Ovary (tissue), 7 donors: ENCODE measurements at regions not wholly inside any gene's neighbourhood (a gene's known extent, or its start where the extent isn't known, plus 50 kb on each side); places are given as distances from the start of the nearest gene placed in this dataset.

Experiments
- DNase-seq, 5 donors: peaks; one replicate each; pipeline ENCODE4 v3.0.0-alpha.2; 2019 to 2020
- H3K27ac ChIP-seq, 2 donors: fragments of 200-600 bp; one replicate each; pipeline versions ENCODE4 v1.5.1 to v1.8.0; 2019 to 2022
- H3K27me3 ChIP-seq: fragments of 200-600 bp; one replicate; pipeline ENCODE4 v1.8.0; 2022
- H3K36me3 ChIP-seq: fragments of 200-600 bp; sonication (generic); one replicate; pipeline ENCODE4 v1.5.1; 2019
- H3K4me1 ChIP-seq: one replicate; pipeline ENCODE4 v1.8.1; 2013; ENCODE audit warnings: mild to moderate bottlenecking, moderate library complexity; ENCODE audit not compliant: insufficient read depth
- H3K4me3 ChIP-seq: fragments of 200-600 bp; sonication (generic); one replicate; pipeline ENCODE4 v1.5.1; 2017
- H3K9me3 ChIP-seq, 2 donors: fragments of 200-600 bp in 1 of 2; sonication (generic) in 1 of 2; one replicate each; pipeline versions ENCODE4 v1.5.1 to v1.8.1; 2013 to 2019; ENCODE audit warnings: mild to moderate bottlenecking in 1 of 2, moderate library complexity in 1 of 2
- EP300 ChIP-seq: sonication (generic); formaldehyde crosslinking; IDR thresholded peaks from one replicate; pipeline ENCODE4 v1.6.1; 2017; ENCODE audit warnings: antibody characterized with exemption
- POLR2A ChIP-seq: fragments of 450-650 bp; IDR thresholded peaks from one replicate; pipeline ENCODE4 v1.6.1; 2017; ENCODE audit warnings: antibody characterized with exemption, mild to moderate bottlenecking, moderate library complexity
- WGBS, 3 donors: extraction: QIAGEN DNeasy Blood & Tissue Kit in 1 of 3; methylation state at CpG; one replicate each; pipeline versions ENCODE4 v1.1.5 to v1.1.7; 2013 to 2017; 5-methylcytosine and 5-hydroxymethylcytosine counted together
- intact Hi-C, 4 donors: fragments of 100-400 bp; cut with DNase I; formaldehyde crosslinking; loops; one replicate each; pipeline versions ENCODE4 v1.11.0 to v1.15.1; 2022 to 2023
- TF ChIP-seq, protein P1 (sequence below), 3 donors: fragments of 450-650 bp in 2 of 3; fragments of 200-600 bp in 1 of 3; IDR thresholded peaks; one replicate each; pipeline versions ENCODE4 v1.5.1 to v1.8.0; 2016 to 2022; ENCODE audit warnings: antibody characterized with exemption in 3 of 3, mild to moderate bottlenecking in 1 of 3
- donor health status: DM: no; HTN: no; CAD: no; lungs with moderate emphysema.
- donor health status: DM: no; HTN: no; CAD: no.
- donor health status: Bipolar disorder and iron deficiency.
- donor health status: DM: no; HTN: no; CAD: no.
- donor health status: DM: yes; HTN: yes; CAD: no.

GRCh38 chr3:70752051-70752450 is 439.6 kb upstream of the MDFIC2 start:
- TF ChIP-seq POLR2A = no peak
- no peak for TF ChIP-seq EP300
- TF ChIP-seq, protein P1, sequence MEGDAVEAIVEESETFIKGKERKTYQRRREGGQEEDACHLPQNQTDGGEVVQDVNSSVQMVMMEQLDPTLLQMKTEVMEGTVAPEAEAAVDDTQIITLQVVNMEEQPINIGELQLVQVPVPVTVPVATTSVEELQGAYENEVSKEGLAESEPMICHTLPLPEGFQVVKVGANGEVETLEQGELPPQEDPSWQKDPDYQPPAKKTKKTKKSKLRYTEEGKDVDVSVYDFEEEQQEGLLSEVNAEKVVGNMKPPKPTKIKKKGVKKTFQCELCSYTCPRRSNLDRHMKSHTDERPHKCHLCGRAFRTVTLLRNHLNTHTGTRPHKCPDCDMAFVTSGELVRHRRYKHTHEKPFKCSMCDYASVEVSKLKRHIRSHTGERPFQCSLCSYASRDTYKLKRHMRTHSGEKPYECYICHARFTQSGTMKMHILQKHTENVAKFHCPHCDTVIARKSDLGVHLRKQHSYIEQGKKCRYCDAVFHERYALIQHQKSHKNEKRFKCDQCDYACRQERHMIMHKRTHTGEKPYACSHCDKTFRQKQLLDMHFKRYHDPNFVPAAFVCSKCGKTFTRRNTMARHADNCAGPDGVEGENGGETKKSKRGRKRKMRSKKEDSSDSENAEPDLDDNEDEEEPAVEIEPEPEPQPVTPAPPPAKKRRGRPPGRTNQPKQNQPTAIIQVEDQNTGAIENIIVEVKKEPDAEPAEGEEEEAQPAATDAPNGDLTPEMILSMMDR (IDR thresholded peaks at IDR 0.05) = no peak
- H3K36me3 ChIP-seq = no peaks in the 10 kb centered on the region
- intact Hi-C loops = no loop called here
- H3K27me3 ChIP-seq = no peaks in the 10 kb centered on the region
- WGBS, 3 donors = 95 to 98% (median 97%) methylated on average over 5 of the region's 5 CpGs
- no peak for DNase-seq
- H3K9me3 ChIP-seq = no peaks in the 10 kb centered on the region
- H3K27ac ChIP-seq = no peak overlapping the region
- no peak overlapping the region for H3K4me3 ChIP-seq
- no peaks in the 10 kb centered on the region for H3K4me1 ChIP-seq

GRCh38 chr3:70749122-70749521 is 436.7 kb upstream of the MDFIC2 start:
- Histone ChIP-seq H3K27me3 (no peaks in the 10 kb centered on the region), H3K4me3 (no peak overlapping the region), H3K27ac (no peak overlapping the region), H3K4me1 (no peaks in the 10 kb centered on the region), H3K9me3 (no peaks in the 10 kb centered on the region), H3K36me3 (no peaks in the 10 kb centered on the region)
- TF ChIP-seq POLR2A (no peak), EP300 (no peak)
- TF ChIP-seq, protein P1 (IDR thresholded peaks at IDR 0.05) = no peak
- intact Hi-C loops = no loop called here
- 46 to 62% (median 47%) methylated on average over 4 of the region's 4 CpGs for WGBS, 3 donors
- DNase-seq = no peak

DNA sequence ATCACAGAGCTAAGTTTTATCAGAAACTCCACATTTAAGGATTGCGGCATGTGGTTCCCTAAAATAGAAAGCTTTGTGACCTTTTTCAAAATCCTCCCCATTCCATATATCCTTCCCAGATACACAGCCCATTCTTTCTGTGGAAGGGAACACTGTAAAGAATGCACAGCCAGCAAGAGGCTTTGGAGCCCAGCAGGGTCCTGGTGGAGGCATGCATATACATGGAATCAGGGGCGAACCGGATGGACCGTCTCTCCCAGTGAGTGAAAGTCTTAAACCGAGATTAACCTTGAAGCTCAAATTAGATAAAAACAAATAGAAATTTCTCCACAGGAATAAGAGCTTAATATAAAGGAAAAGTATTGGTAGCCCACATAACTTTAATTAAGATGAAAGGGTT is 436.2 kb upstream of the MDFIC2 start:
- intact Hi-C loops = no loop called here
- TF ChIP-seq POLR2A (no peak), EP300 (no peak)
- TF ChIP-seq, protein P1 (IDR thresholded peaks at IDR 0.05) = no peak
- Histone ChIP-seq H3K27ac (no peak overlapping the region), H3K4me1 (no peaks in the 10 kb centered on the region), H3K36me3 (no peaks in the 10 kb centered on the region), H3K9me3 (no peaks in the 10 kb centered on the region), H3K27me3 (no peaks in the 10 kb centered on the region), H3K4me3 (no peak overlapping the region)
- DNase-seq = no peak
- 89 to 95% (median 92%) methylated on average over 5 of the region's 5 CpGs for WGBS, 3 donors

DNA sequence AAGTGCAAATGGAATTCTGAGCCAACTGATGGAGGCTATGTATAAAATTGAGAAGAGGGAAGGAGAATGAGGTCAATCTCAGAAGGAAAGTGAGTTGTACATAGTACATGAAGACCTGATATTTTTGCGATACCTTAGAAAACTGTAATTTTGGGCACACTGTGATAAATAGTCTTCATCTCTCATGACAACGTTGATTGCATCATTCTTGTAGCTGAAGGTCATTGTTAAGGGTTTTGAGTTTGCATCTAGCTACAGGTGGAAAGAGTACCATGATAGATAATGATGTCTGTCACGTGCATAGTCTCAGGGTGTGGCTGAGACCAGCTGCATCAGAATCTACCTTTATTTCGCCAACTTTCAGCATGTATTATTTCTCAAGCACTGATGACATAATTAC is 435.4 kb upstream of the MDFIC2 start:
- Histone ChIP-seq H3K27me3 (no peaks in the 10 kb centered on the region), H3K4me1 (no peaks in the 10 kb centered on the region), H3K9me3 (no peaks in the 10 kb centered on the region), H3K36me3 (no peaks in the 10 kb centered on the region), H3K4me3 (no peak overlapping the region), H3K27ac (no peak overlapping the region)
- TF ChIP-seq, protein P1 (IDR thresholded peaks at IDR 0.05) = no peak
- no peak for TF ChIP-seq POLR2A
- TF ChIP-seq EP300 = no peak
- 72 to 73% (median 72%) methylated on average over 4 of the region's 4 CpGs for WGBS, 3 donors
- no peak for DNase-seq
- intact Hi-C loops = no loop called here

DNA sequence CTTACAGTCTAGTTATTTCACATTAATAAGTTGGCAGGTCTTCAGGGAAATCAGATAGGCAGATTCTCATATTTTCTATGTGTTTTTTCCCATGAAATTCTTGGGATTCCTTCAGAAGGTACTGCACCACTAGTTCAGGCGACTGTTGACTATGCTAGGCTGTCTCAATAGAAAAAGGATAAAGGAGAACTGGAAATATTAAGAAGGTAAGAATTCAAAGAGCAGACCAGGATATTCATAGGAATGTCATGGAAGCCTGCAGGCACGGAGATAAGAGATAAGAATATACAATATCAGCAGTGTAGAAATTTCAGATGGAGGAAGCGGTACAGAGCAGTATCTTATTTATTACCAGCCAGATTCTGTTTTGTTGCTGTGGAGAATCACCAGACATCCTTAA is 432.1 kb upstream of the MDFIC2 start:
- intact Hi-C loops = no loop called here

More for the DNA sequence above, 432.1 kb upstream of the MDFIC2 start:
- no peak for TF ChIP-seq EP300
- no peak for TF ChIP-seq POLR2A
- TF ChIP-seq, protein P1 (IDR thresholded peaks at IDR 0.05) = no peak
- DNase-seq = no peak
- Histone ChIP-seq H3K36me3 (no peaks in the 10 kb centered on the region), H3K4me3 (no peak overlapping the region), H3K27ac (no peak overlapping the region), H3K9me3 (no peaks in the 10 kb centered on the region), H3K4me1 (no peaks in the 10 kb centered on the region), H3K27me3 (no peaks in the 10 kb centered on the region)
- 69 to 72% (median 69%) methylated on average over 3 of the region's 3 CpGs for WGBS, 3 donors
